ENCODE measurements at regions not wholly inside any gene's neighbourhood (a gene's known extent, or its start where the extent isn't known, plus 50 kb on each side); places are given as distances from the start of the nearest gene placed in this dataset.
"Not testable (repeated sequence)": the region's sequence is repeated elsewhere in the genome, so short reads cannot be mapped to it uniquely, and the experiment has no call there.

DNA sequence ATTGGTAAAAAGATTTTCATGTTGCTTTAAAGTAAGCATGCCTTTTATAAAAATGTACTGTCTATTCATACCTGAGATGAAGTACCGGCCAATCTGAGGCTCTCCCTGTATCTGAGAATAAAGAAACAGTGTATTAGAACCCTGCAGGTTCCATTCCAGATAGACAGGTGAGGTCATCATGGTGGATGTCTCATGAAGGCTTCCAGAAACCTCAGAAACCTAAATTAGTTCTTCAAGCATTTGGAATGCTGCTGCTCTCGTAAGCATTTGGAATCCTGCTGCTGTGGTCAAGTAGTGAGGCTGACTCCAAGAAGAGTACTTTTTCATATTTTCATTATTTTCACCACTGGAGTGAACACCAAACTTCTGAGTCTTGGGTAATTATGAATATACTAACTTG lies 642.3 kb downstream of the MAFB start:
- no peak overlapping the region for H3K27ac ChIP-seq (ENCODE audit: insufficient read depth in 1 of 2, low read depth in 1 of 2, low read length in 2 of 2, poor library complexity in 1 of 2, severe bottlenecking in 2 of 2)
- H3K27me3 ChIP-seq (replicated peaks in 2 of 5; ENCODE audit: control insufficient read depth in 4 of 5, insufficient read depth in 5 of 5, low read length in 4 of 5), result no peaks in the 10 kb centered on the region
- no peaks in the 10 kb centered on the region for H3K4me1 ChIP-seq (ENCODE audit: control extremely low read depth in 1 of 4, control insufficient read depth in 4 of 4, insufficient read depth in 4 of 4, low read length in 3 of 4)
- no CpG with 5 or more reads among the region's 2 CpGs for WGBS (ENCODE audit: insufficient coverage)
- H3K4me3 ChIP-seq (ENCODE audit: control insufficient read depth in 1 of 7, extremely low read depth in 1 of 7, insufficient read depth in 4 of 7, low read depth in 2 of 7, low read length in 6 of 7), result no peak overlapping the region
- H3K9me3 ChIP-seq (ENCODE audit: control extremely low read depth in 1 of 5, control insufficient read depth in 4 of 5, insufficient read depth in 2 of 5, low read depth in 1 of 5, low read length in 4 of 5), result no peaks in the 10 kb centered on the region
- no peak for DNase-seq
- no peaks in the 10 kb centered on the region for H3K36me3 ChIP-seq (ENCODE audit: control insufficient read depth in 4 of 4, insufficient read depth in 4 of 4, low read length in 3 of 4)
- ChIA-PET CTCF (no interaction called here), POLR2A (no interaction called here)

DNA sequence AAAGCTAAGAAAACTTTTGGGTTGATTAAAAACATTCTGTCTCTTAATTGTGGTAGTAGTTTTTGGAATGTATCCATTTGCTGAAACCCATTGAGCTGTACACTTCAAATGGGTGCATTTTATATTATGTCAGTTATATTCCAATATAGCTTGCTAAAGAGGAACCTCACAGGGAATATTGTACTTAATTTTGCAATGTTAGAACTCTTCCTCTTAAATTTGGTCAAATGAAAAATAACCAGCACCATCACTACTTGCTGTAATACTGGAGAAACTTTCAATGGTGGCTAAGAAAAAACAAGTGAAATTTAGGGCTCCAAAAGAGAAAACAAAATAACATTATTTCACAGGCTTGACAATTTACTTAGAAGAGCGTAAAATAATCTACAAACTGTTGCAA lies 651.5 kb downstream of the MAFB start:
- no CpG with 5 or more reads among the region's 1 CpG for WGBS (ENCODE audit: insufficient coverage)
- CTCF ChIA-PET, result interaction anchor here (1.2 kb wide), 1 partner anchor 38 kb away, joined by 3 read pairs; no protein-coding TSS in a partner anchor

DNA sequence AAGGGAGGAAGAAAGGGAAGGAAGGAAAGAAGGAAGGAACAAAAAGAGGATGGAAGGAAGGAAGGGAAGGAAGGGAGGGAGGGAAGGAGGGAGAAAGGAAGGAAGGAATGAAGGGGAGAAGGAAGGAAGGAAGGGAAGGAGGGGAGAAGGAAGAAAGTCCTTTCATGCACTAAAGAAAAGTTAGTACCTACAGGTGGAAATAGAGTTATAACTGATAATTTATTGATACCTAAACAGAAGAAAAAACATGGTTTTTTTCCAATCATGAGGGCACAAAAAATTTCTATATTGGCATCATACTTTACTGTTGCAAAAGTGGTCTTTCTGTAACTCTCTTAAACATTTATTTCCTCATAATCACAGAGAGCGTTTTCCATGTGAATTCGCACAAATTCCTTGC lies 659.4 kb downstream of the MAFB start:
- Histone ChIP-seq H3K4me3 (ENCODE audit: control insufficient read depth in 1 of 7, extremely low read depth in 1 of 7, insufficient read depth in 4 of 7, low read depth in 2 of 7, low read length in 6 of 7) (no peak overlapping the region), H3K36me3 (ENCODE audit: control insufficient read depth in 4 of 4, insufficient read depth in 4 of 4, low read length in 3 of 4) (no peaks in the 10 kb centered on the region), H3K4me1 (ENCODE audit: control extremely low read depth in 1 of 4, control insufficient read depth in 4 of 4, insufficient read depth in 4 of 4, low read length in 3 of 4) (no peaks in the 10 kb centered on the region), H3K9me3 (ENCODE audit: control extremely low read depth in 1 of 5, control insufficient read depth in 4 of 5, insufficient read depth in 2 of 5, low read depth in 1 of 5, low read length in 4 of 5) (no peaks in the 10 kb centered on the region), H3K27ac (ENCODE audit: insufficient read depth in 1 of 2, low read depth in 1 of 2, low read length in 2 of 2, poor library complexity in 1 of 2, severe bottlenecking in 2 of 2) (no peak overlapping the region), H3K27me3 (replicated peaks in 2 of 5; ENCODE audit: control insufficient read depth in 4 of 5, insufficient read depth in 5 of 5, low read length in 4 of 5) (no peaks in the 10 kb centered on the region)
- WGBS (ENCODE audit: insufficient coverage), result 100% methylated on average over 2 of the region's 2 CpGs
- CTCF ChIA-PET, result no interaction called here
- DNase-seq, result no peak
- POLR2A ChIA-PET, result no interaction called here

More for the DNA sequence above, 651.5 kb downstream of the MAFB start:
- POLR2A ChIA-PET, result no interaction called here
- Histone ChIP-seq H3K9me3 (ENCODE audit: control extremely low read depth in 1 of 5, control insufficient read depth in 4 of 5, insufficient read depth in 2 of 5, low read depth in 1 of 5, low read length in 4 of 5) (no peaks in the 10 kb centered on the region), H3K27ac (ENCODE audit: insufficient read depth in 1 of 2, low read depth in 1 of 2, low read length in 2 of 2, poor library complexity in 1 of 2, severe bottlenecking in 2 of 2) (no peak overlapping the region), H3K36me3 (ENCODE audit: control insufficient read depth in 4 of 4, insufficient read depth in 4 of 4, low read length in 3 of 4) (no peaks in the 10 kb centered on the region), H3K27me3 (replicated peaks in 2 of 5; ENCODE audit: control insufficient read depth in 4 of 5, insufficient read depth in 5 of 5, low read length in 4 of 5) (no peaks in the 10 kb centered on the region), H3K4me3 (ENCODE audit: control insufficient read depth in 1 of 7, extremely low read depth in 1 of 7, insufficient read depth in 4 of 7, low read depth in 2 of 7, low read length in 6 of 7) (no peak overlapping the region), H3K4me1 (ENCODE audit: control extremely low read depth in 1 of 4, control insufficient read depth in 4 of 4, insufficient read depth in 4 of 4, low read length in 3 of 4) (no peaks in the 10 kb centered on the region)
- DNase-seq, result no peak

DNA sequence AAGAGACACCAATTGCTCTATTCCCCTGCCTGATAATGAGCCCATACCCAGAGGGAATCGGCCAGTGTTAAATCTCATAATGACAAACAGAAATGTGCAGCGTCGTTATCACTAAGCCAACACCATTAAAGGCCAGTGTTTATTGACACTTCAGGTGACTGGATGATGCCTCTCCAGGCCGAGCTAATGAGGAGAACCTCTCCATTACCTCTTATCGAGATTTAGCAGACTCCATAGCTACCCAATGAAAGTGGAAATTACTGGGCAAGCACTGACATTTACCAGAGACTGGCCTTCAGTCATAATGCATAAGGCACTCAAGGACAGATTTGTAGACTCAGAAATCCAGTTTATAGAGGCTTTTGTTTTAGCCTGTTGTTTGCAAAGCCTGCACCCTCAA lies 669.5 kb downstream of the MAFB start:
- POLR2A ChIA-PET, result no interaction called here
- Histone ChIP-seq H3K4me1 (ENCODE audit: control extremely low read depth in 1 of 4, control insufficient read depth in 4 of 4, insufficient read depth in 4 of 4, low read length in 3 of 4) (no peaks in the 10 kb centered on the region), H3K36me3 (ENCODE audit: control insufficient read depth in 4 of 4, insufficient read depth in 4 of 4, low read length in 3 of 4) (no peaks in the 10 kb centered on the region), H3K4me3 (ENCODE audit: control insufficient read depth in 1 of 7, extremely low read depth in 1 of 7, insufficient read depth in 4 of 7, low read depth in 2 of 7, low read length in 6 of 7) (no peak overlapping the region), H3K27ac (ENCODE audit: insufficient read depth in 1 of 2, low read depth in 1 of 2, low read length in 2 of 2, poor library complexity in 1 of 2, severe bottlenecking in 2 of 2) (no peak overlapping the region), H3K9me3 (ENCODE audit: control extremely low read depth in 1 of 5, control insufficient read depth in 4 of 5, insufficient read depth in 2 of 5, low read depth in 1 of 5, low read length in 4 of 5) (no peaks in the 10 kb centered on the region), H3K27me3 (replicated peaks in 2 of 5; ENCODE audit: control insufficient read depth in 4 of 5, insufficient read depth in 5 of 5, low read length in 4 of 5) (no peaks in the 10 kb centered on the region)
- WGBS (ENCODE audit: insufficient coverage), result 89% methylated on average over 5 of the region's 5 CpGs
- no peak for DNase-seq
- CTCF ChIA-PET, result no interaction called here

DNA sequence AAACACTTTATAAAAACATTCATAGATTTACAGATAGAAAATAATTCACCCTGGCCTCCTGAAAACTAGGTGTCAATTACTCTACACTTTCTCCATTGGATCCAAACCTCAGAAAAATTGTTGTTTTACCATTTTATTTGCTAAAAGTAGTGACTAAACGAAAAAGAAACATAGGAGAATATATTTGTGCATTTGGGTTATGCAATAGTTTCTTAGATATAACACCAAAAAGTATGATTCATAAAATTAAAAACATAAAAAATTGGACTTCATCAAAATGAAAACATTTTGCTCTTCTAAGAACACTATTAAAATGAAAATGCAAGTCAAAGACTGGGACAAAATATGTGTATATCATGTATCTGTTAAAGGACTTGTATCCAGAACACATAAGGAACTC lies 671.3 kb downstream of the MAFB start:
- Histone ChIP-seq H3K4me1 (ENCODE audit: control extremely low read depth in 1 of 4, control insufficient read depth in 4 of 4, insufficient read depth in 4 of 4, low read length in 3 of 4) (no peaks in the 10 kb centered on the region), H3K27me3 (replicated peaks in 2 of 5; ENCODE audit: control insufficient read depth in 4 of 5, insufficient read depth in 5 of 5, low read length in 4 of 5) (no peaks in the 10 kb centered on the region), H3K27ac (ENCODE audit: insufficient read depth in 1 of 2, low read depth in 1 of 2, low read length in 2 of 2, poor library complexity in 1 of 2, severe bottlenecking in 2 of 2) (no peak overlapping the region), H3K4me3 (ENCODE audit: control insufficient read depth in 1 of 7, extremely low read depth in 1 of 7, insufficient read depth in 4 of 7, low read depth in 2 of 7, low read length in 6 of 7) (no peak overlapping the region), H3K36me3 (ENCODE audit: control insufficient read depth in 4 of 4, insufficient read depth in 4 of 4, low read length in 3 of 4) (no peaks in the 10 kb centered on the region), H3K9me3 (ENCODE audit: control extremely low read depth in 1 of 5, control insufficient read depth in 4 of 5, insufficient read depth in 2 of 5, low read depth in 1 of 5, low read length in 4 of 5) (no peaks in the 10 kb centered on the region)
- WGBS (ENCODE audit: insufficient coverage), result no CpG with 5 or more reads among the region's 1 CpG
- no peak for DNase-seq
- ChIA-PET CTCF (no interaction called here), POLR2A (no interaction called here)

DNA sequence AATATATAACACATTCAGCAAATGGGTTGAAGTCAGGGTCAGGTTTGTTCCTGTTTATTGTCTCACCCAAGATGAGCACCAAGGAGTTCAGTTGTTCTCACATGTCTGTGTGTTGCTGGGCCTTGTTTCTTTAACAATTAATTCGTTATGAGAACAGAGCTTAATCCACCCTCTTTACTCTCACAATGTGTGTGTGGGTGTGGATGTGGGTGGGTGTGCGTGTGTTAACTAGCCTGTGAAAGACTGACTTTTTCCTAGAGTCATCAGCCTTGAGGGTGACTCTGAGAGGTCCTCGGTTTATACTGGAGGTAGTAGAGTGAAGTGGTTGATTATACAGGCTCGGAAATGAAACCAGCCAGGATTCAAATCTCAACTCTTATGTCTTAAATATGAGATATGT lies 672.1 kb downstream of the MAFB start:
- H3K9me3 ChIP-seq (ENCODE audit: control extremely low read depth in 1 of 5, control insufficient read depth in 4 of 5, insufficient read depth in 2 of 5, low read depth in 1 of 5, low read length in 4 of 5), result no peaks in the 10 kb centered on the region
- 80% methylated on average over 1 of the region's 4 CpGs for WGBS (ENCODE audit: insufficient coverage)

DNA sequence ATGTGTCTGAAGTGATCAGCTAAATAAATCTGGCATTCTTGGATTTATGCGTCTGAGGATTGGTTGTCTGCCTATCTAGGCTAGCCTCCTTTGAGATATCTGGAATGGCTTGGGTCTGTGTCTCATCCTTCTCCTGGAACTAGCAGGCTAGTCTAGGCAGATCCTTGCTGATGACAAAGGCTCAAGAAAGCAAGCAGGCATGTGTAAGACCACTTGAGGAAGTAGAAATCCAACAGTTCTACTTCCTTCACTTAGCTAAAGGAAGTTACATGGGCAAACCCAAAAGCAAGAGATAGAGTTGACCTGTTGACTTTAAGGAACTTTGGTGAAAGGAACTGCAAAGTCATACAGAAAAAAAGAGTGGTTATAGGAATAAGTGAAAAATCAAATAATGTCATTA lies 672.6 kb downstream of the MAFB start:
- Histone ChIP-seq H3K9me3 (ENCODE audit: control extremely low read depth in 1 of 5, control insufficient read depth in 4 of 5, insufficient read depth in 2 of 5, low read depth in 1 of 5, low read length in 4 of 5) (no peaks in the 10 kb centered on the region), H3K27ac (ENCODE audit: insufficient read depth in 1 of 2, low read depth in 1 of 2, low read length in 2 of 2, poor library complexity in 1 of 2, severe bottlenecking in 2 of 2) (no peak overlapping the region), H3K4me3 (ENCODE audit: control insufficient read depth in 1 of 7, extremely low read depth in 1 of 7, insufficient read depth in 4 of 7, low read depth in 2 of 7, low read length in 6 of 7) (no peak overlapping the region), H3K27me3 (replicated peaks in 2 of 5; ENCODE audit: control insufficient read depth in 4 of 5, insufficient read depth in 5 of 5, low read length in 4 of 5) (no peaks in the 10 kb centered on the region), H3K36me3 (ENCODE audit: control insufficient read depth in 4 of 4, insufficient read depth in 4 of 4, low read length in 3 of 4) (no peaks in the 10 kb centered on the region), H3K4me1 (ENCODE audit: control extremely low read depth in 1 of 4, control insufficient read depth in 4 of 4, insufficient read depth in 4 of 4, low read length in 3 of 4) (no peaks in the 10 kb centered on the region)
- ChIA-PET POLR2A (no interaction called here), CTCF (no interaction called here)
- no CpG with 5 or more reads among the region's 1 CpG for WGBS (ENCODE audit: insufficient coverage)
- DNase-seq, result no peak

More for the DNA sequence above, 672.1 kb downstream of the MAFB start:
- DNase-seq, result no peak
- ChIA-PET CTCF (no interaction called here), POLR2A (no interaction called here)
- H3K27me3 ChIP-seq (replicated peaks in 2 of 5; ENCODE audit: control insufficient read depth in 4 of 5, insufficient read depth in 5 of 5, low read length in 4 of 5), result no peaks in the 10 kb centered on the region
- H3K27ac ChIP-seq (ENCODE audit: insufficient read depth in 1 of 2, low read depth in 1 of 2, low read length in 2 of 2, poor library complexity in 1 of 2, severe bottlenecking in 2 of 2), result no peak overlapping the region
- no peaks in the 10 kb centered on the region for H3K4me1 ChIP-seq (ENCODE audit: control extremely low read depth in 1 of 4, control insufficient read depth in 4 of 4, insufficient read depth in 4 of 4, low read length in 3 of 4)
- H3K36me3 ChIP-seq (ENCODE audit: control insufficient read depth in 4 of 4, insufficient read depth in 4 of 4, low read length in 3 of 4), result no peaks in the 10 kb centered on the region
- no peak overlapping the region for H3K4me3 ChIP-seq (ENCODE audit: control insufficient read depth in 1 of 7, extremely low read depth in 1 of 7, insufficient read depth in 4 of 7, low read depth in 2 of 7, low read length in 6 of 7)

DNA sequence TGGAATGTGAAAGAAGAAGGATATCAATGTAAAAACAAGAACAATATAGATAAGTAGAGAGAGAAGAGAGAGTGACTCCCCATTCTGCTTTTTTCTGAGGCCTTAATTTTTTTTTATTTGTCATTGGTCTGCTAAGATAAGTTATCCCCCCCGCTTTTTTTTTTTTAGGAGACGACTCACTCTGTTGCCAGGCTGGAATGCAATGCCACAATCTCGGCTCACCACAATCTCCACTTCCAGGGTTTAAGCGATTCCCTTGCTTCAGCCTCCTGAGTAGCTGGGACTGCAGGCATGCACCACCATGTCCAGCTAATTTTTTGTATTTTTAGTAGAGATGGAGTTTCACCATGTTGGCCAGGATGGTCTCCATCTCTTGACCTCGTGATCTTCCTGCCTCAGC lies 677.0 kb downstream of the MAFB start:
- WGBS (ENCODE audit: insufficient coverage), result 80% methylated on average over 1 of the region's 5 CpGs
- H3K27me3 ChIP-seq (replicated peaks in 2 of 5; ENCODE audit: control insufficient read depth in 4 of 5, insufficient read depth in 5 of 5, low read length in 4 of 5); POLR2A ChIA-PET; H3K27ac ChIP-seq (ENCODE audit: insufficient read depth in 1 of 2, low read depth in 1 of 2, low read length in 2 of 2, poor library complexity in 1 of 2, severe bottlenecking in 2 of 2); H3K4me1 ChIP-seq (ENCODE audit: control extremely low read depth in 1 of 4, control insufficient read depth in 4 of 4, insufficient read depth in 4 of 4, low read length in 3 of 4); H3K4me3 ChIP-seq (ENCODE audit: control insufficient read depth in 1 of 7, extremely low read depth in 1 of 7, insufficient read depth in 4 of 7, low read depth in 2 of 7, low read length in 6 of 7); CTCF ChIA-PET; H3K9me3 ChIP-seq (ENCODE audit: control extremely low read depth in 1 of 5, control insufficient read depth in 4 of 5, insufficient read depth in 2 of 5, low read depth in 1 of 5, low read length in 4 of 5); H3K36me3 ChIP-seq (ENCODE audit: control insufficient read depth in 4 of 4, insufficient read depth in 4 of 4, low read length in 3 of 4); DNase-seq: not testable (repeated sequence)

All from common myeloid progenitor, CD34-positive (primary cell).